GM19372 (cell line): ENCODE measurements at regions not wholly inside any gene's neighbourhood (a gene's known extent, or its start where the extent isn't known, plus 50 kb on each side); places are given as distances from the start of the nearest gene placed in this dataset.

Experiments used
- ATAC-seq: cut with Tn5 transposase; IDR thresholded peaks from one replicate; pipeline ENCODE4 v1.9.1; 2021; ENCODE audit warnings: mild to moderate bottlenecking, low read depth, moderate library complexity; ENCODE audit not compliant: unreplicated experiment

DNA sequence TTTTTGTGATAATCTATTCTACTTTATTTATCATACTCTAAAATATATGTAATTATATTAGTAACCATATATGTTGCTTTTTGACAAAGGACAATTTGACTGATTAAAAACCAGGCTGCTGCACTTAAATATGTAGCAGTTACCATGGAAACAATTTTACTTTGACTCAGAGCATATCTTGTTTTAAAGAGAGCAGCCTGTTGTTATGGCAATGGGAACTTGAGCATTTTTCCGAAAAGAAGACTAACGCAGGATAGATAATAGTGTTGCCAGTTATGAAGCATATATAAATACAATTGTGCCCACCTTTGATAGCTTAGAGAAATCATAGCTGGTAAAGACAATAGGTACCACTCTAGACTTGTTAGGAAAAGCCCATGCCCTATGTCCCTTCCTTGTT lies 283.0 kb downstream of the GASK1B start:
- no peak for ATAC-seq

DNA sequence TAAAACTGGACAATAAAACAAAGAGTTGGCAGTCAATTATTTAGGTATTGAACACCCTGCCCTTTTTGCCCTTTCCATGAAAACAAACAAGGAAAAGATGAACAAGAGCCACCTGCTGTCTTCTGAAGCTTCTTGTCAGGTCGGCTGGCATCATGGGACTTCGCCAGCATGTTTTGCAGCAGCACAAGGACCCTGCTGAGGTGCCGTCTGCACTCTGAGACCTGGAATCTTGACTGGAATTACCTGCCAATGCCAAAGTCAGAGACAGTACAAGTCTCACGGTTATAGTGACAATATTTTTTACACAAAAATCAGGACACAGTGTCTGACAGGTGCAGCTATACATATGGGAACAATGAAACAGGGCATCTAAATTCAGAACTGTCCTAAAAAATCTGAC lies 284.5 kb downstream of the GASK1B start:
- ATAC-seq = no peak

DNA sequence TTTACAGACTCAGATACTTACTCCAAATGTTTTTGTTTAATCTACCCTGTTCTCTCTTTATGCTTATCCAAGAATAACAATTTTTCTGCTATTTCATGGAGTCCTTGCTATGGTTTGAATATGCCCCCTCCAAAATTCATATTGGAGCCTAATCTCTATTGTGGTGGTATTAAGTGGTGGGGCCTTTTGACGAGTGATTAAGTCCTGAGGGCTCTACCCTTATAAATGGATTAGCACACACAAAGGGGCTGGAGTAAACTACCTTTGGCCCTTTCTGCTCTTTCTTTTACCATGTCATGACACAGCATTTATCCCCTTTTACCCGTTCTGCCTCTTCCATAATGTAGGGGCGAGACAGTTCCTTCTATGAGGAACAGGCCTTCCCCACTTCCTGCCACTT lies 285.5 kb downstream of the GASK1B start:
- ATAC-seq = no peak

DNA sequence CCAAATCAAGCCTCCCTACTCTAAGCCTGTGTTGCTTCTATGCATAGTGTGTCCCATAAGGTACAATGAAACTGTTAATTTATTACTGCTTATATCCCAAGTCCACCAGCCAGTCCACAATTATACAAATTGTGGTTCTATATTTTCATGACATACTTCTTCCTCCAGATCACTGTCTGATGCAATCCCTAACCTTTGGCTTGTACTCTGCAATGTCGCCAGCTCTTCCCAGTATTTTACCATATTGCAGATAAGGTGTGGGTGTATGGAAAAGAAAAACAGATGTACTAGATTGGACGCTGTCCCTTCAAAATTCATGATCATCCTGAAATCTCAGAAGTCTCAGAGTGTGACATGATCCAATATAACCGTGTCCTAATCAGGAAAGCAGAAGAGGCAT lies 286.2 kb downstream of the GASK1B start:
- no peak for ATAC-seq

DNA sequence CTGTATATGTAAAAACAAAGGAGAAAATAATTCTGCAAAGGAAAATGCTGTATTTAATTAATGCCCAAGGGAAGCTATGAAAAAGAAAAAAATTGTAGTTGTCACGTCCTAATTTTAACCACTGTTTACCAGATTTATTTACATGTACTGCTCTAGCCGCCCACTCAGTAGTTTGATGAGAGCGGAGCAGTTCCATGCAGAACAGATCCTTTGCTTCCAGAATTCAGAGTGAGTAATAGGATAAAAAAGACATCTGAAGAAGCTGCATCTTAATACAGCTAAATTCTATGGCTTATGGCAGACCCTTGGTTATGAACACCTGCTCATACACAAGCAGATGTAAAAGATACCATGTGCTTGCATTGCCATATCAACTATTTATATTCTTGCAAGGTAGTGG lies 287.0 kb downstream of the GASK1B start:
- no peak for ATAC-seq

DNA sequence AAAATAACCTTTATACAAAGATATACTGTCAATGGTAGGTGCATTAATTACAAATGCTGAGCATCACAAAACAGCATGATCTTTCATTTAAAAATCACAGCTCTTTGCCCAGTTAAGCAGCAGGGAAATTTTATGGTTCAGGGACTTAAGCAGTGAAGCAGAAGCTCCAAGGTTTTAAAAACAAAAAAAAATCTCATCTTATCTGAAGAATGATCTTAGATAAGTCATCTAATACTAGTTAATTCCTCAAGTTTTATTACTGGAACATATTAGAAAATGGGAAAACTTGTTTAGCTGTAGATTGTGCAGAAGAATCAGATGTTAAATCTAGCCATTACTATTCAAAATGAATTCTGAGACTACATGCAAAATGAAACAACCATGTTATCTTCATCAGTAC lies 289.9 kb downstream of the GASK1B start:
- ATAC-seq = no peak

DNA sequence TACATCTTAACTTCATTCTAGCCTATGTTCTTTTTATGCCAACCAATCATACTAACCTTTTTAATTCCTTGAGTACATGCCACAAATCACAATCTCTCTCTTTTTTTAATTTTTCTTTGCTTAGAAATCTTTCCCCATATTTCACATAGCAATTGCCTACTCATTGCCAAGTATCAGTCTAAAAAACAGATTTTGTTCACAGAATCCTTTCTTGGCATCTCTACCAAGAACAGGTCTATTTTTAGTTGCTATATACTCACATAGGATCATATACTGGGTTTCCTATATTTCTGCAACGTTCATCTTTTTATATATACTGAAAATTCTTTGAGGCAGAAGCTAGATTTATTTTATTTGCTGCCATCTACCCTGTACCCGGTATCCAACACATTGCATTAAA lies 292.1 kb downstream of the GASK1B start:
- no peak for ATAC-seq

DNA sequence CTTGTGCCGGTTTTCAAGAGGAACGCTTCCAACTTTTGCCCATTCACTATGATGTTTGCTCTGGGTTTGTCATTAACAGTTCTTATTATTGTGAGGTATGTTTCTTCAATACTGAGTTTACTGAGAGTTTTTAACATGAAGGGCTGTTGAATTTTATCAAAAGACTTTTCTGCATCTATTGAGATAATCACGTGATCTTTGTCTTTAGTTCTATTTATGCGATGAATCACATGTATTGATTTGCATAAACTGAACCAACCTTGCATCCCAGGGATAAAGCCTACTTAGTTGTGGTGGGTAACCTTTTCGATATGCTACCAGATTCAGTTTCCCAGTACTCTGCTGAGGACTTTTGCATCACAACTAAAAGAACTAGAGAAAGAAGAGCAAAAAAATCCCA lies 318.0 kb downstream of the GASK1B start:
- no peak for ATAC-seq

DNA sequence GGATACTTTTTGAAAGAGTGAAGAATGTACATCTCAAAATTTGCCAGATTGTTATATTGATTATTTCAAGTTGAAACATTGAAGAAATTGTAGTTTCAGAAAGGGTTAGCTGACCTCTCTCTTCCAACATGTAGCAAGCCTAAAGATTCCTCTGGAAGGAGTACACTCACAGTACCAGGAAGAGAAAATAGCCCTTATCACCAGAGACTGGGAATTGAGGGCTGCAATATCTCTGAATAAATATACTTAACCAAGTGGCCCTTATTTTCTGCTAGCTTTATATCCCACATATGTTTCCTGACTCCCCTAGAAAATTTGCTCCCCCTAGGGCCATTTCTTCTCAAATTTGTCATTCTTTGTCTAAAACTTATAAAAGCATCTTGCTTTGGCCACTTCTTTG lies 332.2 kb downstream of the GASK1B start:
- no peak for ATAC-seq

DNA sequence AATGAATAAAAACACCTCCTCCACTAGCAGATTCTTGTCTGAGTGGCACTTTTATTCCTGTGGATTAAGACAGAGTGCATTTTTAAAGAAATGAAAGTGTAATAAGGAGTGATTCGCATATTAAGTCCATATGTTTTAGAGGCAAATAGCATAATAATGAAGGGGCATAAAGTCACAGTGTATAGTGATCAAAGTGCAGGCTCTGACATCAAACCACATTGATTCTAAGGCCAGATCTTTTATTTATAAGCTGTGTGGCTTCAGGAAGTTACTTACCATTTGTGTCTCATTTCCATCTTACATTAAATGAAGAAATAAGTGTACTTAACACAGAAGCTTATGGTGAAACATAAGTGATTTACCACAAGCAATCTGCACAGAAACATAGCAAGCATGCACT lies 332.8 kb downstream of the GASK1B start:
- ATAC-seq = no peak

DNA sequence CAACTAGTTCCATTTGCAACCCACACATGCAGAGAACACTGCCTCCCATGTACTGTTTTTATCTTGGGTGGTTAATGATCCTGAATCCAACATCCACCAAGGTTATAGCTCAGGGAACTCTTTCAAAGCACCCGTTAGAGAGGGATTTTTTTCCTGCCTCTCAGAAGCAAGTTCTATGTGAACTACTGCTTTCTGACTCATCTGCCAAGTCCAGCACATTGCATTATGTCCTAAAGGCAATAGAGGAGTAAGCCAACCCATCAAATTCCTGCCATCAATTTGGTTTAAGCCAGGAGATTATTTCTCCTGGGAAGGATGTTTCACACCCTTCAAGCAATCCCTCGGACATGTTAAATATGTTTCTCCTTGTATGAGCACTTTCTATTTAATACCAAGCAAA lies 334.5 kb downstream of the GASK1B start:
- ATAC-seq = no peak

DNA sequence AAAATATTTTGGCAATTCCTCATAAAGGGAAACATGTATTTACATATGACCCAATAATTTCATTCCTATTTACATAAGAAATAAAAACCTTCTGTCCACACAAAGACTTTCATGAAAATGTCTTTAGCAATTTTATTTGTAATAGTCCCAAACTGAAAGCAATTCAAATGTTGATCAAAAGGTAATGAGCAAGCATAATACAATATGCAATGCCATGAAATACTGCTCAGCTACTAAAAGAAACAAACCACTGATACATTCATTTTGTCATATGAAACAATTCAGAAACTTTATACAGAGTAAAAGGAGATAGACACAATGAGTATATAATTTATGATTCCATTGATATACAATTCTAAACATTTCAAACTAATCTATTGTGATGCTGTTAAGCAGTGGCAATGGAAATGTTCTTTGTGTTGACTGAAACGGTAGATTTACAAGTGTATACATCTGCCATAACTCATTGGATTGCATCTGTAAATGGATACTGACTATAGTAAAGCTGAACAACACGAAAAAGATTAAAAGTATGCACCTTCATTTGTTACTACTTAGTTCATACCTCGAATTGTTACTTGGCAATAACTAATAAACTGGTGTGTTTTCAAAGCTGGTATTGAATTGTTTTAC lies 335.6 kb downstream of the GASK1B start:
- ATAC-seq = no peak

DNA sequence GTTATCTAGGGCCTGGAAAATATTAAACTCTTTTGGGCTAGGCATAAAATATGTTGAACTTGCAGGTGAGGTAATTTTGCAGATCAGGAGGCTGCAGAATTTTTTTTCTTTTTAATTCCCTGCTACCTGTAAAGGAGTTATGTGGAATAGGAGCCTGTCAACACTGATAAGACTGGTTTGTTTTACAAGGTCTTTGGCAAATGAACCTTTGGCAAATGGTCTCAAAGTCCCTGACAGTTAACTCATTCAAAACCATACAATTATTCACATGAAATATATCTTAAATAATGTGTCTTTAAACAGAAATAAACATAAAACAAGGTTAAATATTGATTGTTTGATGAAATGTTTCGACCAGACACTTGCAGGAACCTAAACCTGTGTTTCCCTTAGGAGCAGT lies 340.2 kb downstream of the GASK1B start:
- ATAC-seq = no peak

DNA sequence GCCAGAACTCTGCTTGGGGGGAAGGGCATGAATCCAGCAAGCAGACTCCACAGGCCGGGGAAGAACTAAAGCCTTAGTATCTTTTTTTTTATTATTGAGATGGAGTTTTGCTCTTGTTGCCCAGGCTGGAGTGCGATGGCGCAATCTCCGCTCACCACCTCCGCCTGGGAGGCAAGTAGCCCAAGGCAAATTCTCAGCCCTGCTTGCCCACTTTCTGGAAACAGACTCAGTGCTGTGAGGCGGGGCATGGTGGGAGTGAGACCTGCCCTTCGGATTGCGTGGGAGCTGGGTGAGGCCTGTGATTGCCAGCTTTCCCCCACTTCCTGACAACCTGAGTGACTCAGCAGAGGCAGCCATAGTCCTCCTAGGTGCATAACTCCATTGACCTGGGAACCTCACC lies 348.8 kb downstream of the GASK1B start:
- ATAC-seq = no peak

DNA sequence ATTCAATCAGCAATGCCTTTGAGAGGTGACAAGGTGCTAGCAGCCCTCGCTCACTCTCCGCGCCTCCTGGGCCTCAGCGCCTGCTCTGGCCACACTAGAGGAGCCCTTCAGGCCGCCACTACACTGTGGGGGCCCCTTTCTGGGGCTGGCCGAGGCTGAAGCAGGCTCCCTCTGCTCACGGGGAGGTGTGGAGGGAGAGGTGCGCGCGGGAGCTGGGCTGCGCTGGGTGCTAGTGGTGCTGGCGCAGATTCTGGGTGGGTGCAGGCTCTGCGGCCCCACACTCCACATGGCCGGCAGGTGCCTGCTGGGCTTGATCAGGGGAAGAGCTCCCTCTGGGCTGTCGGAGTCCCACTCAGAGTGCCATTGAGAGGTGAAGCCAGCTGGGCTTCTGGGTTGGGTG lies 351.0 kb downstream of the GASK1B start:
- no peak for ATAC-seq

DNA sequence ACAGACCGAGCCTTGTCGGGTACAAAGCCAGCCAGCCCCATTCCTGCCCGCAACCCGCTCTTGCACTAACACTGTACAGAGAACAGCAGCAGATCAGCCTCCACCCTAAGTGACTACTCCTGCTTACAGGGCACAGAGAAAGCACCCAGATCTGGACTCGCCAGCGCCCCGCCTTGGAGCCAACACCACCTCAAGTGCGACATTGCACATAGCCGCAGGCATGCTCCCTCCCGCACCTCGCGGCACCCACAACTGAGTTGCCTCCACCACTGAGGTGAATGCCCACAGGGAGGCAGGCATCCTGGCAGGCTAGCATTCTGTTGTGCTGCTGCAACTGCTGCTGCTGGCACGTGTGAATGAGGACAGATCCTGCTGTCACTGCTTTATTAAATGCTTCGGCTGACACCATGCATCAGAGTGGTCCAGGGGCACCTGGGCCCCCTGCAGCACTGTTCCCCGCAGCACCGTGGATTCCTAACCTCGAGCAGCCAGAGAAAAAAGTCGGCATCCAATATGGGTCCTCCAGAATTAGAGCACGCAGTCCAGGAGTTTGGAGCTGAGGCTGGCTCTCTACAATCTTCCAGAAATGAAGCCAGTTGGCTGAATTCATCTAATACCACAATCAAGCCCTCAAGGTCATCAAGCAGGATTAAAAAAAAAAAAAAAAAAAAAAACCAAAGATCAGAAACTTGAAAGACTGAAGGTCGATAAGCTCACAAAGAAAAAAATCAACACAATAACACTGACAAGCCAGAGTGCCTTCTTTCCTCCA lies 352.9 kb downstream of the GASK1B start:
- ATAC-seq = no peak

DNA sequence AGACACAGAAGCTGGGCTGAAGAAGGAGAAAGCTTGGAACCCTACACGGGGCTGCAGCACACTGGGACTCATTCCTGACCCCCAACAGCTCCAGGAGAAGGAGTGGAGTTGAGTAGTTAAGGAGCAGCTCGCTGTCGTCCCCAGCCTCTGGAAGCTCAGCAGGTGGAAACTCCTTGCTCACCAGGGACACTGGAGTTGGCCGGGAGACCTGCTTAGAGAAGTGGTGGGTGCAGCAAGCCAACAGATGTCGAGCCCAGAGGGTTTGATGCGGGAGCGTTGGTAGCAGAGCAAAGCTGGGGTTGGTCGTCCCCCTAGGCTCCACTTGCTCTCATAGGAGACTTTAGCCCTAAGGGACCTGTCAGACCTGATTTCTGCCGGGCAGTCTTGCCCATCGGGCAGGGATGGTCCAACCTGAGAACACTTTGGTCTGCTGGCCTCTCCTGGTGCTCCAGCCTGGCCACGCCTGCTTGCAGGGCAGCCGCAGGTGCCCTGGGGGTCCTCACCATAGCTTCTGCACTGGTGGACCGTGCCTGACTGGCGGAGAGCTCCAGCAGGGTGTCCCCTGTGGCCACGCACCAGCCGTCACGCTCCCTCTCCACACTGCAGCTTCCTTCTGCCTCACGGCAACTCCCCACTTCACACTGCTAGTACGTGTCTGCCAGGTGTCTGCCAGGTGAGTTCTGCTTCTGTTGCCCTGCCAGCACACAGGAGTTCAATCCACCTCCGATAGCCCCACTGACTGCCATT lies 353.7 kb downstream of the GASK1B start:
- ATAC-seq = no peak

DNA sequence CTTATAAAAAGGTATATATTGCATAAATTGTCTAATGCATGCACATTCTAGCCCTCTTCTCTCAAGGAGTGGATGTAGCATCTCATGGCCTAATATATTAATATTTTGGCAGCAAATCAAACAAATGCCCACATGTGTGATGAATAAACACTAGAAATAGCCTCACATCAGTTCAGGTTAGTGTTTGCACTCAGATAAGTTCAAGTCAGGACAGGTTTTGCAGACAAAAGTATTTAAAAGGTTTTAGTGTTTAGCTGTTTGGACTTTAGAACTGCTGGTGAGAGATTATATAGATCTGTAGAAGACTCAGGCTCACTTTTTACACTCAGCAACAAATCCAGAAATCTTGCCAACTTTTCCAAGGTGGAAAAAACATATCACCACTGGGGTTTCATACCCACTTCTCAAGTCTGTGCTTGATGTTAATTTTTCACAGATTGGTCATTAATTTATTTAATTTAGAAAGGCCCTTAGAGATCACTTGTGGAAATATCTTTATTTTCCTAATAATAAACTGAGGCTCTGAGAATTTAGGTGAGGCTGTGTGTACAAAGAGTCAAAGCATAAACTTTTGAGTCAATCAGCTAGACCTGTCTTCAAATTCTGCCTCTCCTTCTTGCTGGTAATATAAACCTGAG lies 362.6 kb downstream of the GASK1B start:
- no peak for ATAC-seq

DNA sequence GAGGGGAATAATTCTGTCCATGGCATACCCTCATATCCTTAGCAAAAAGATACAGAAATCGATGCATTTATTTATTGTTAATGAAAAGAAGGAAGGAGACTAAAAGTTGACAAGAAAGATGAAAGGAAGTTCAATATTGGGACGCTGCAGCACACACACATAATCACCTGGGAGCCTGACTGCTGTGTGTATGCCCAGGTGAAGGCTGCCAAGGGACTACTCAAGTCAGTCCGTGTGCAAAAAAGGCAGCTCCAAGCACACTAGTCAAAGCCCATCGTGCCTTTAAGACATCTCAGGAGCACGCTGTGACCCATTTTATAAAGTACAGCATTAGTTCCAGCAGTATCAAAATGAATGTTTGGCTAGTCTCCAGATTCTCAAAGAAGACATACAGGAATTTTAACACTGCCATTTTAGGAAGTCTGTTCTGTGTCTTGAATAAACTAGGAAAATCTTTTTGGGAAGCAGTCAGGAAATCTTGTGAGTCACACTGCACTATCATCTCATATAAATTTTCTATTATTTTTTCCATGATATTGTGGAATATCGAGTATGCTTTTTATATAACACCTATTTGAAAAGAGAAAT lies 363.9 kb downstream of the GASK1B start:
- no peak for ATAC-seq

DNA sequence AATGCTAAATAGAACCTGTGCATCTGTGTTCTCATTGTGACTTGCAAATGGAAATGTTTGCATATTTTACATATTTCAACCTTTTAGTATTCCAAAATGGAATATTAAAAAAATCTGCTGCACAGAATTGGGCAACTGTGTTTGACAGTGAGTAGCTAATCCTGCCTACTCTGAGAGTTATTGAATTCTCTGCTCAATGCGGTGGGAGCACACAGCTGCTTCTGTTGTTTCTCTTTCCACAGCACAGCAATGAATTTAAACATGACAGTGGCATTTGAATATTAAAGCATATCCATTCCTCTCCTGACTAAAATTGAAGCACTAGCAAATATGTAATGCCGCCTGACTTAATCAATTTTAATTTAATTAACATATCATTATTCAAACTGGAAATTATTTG lies 366.6 kb downstream of the GASK1B start:
- ATAC-seq = no peak

DNA sequence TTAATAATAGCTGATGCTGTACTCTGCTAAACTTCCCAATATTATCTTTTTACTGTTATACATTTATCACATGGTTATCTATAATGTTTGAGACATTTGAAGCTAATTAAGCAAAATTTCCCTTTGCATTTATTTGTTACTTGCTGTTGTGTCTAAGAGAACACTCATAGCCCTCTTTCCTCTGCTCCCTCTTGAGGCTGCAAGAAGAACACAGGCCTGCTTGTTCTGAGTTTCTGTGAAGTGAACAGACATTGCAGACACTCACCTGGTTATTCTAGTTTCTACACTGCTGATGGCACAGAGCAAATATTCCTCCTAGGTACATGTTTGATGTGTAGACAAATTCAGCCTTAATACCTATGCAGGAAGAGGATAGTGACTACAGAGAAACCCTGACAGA lies 367.8 kb downstream of the GASK1B start:
- no peak for ATAC-seq
